Spinal cord (tissue), 9 donors: ENCODE measurements at regions not wholly inside any gene's neighbourhood (a gene's known extent, or its start where the extent isn't known, plus 50 kb on each side); places are given as distances from the start of the nearest gene placed in this dataset.

Experiments
- DNase-seq, 6 donors: peaks; one replicate each; pipeline versions ENCODE4 v3.0.0 to v3.0.0-alpha.2; 2013 to 2015; ENCODE audit warnings: low spot score in 6 of 6, low read depth in 4 of 6
- H3K27ac ChIP-seq: one replicate; pipeline ENCODE4 v1.5.1; 2013; ENCODE audit warnings: low read depth, low read length, control low read depth
- H3K27me3 ChIP-seq: one replicate; pipeline ENCODE4 v1.6.1; 2013; ENCODE audit warnings: low read length; ENCODE audit not compliant: control insufficient read depth, insufficient read depth
- H3K36me3 ChIP-seq: one replicate; pipeline ENCODE4 v1.6.1; 2013; ENCODE audit warnings: low read length; ENCODE audit not compliant: control insufficient read depth, insufficient read depth
- H3K4me1 ChIP-seq: one replicate; pipeline ENCODE4 v1.6.1; 2013; ENCODE audit warnings: low read length; ENCODE audit not compliant: control insufficient read depth, insufficient read depth
- H3K4me3 ChIP-seq: one replicate; pipeline ENCODE4 v1.5.1; 2013; ENCODE audit warnings: low read depth, low read length, control low read depth
- H3K9me3 ChIP-seq: one replicate; pipeline ENCODE4 v1.6.1; 2013; ENCODE audit warnings: low read length; ENCODE audit not compliant: control insufficient read depth, insufficient read depth
- WGBS: methylation state at CpG from one replicate; pipeline ENCODE4 v1.1.5; 2013; ENCODE audit warnings: missing lambda C conversion rate; ENCODE audit not compliant: insufficient coverage; 5-methylcytosine and 5-hydroxymethylcytosine counted together
- donor health status: healthy.

DNA sequence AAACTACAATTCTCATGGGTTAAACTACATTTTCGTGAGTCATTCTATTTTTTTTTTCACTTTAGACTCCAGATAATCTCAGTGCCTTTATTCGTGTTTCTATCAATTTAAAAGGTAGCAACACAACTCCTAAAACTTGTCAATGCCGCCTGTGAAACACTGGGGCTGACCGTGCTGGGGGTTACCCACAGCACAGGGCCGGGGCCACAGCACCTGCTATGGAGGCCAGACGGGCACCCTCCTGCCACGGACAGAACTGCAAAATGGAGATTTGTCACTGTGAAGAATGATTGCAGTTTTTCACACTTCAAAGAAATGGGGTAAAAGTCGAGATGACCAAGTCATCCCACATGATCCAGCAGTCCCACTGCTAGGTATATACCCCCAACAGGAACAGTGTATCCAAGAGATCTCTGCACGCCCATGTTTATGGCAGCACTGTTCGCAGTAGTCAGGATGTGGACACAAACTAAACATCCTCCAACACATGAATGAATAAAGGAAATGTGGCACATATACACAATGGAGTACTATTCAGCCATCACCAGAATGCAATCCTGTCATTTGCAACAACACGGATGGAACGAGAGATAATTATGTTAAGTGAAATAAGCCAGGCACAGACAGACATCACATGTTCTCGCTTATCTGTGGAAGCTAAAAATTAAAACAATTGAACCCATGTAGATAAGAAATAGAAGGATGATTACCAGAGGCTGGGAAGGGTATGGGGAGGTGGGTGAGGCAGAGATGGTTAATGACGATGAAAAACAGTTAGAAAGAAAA, 290.1 kb downstream of the SMOC2 start:
- Histone ChIP-seq H3K4me3 (no peak overlapping the region), H3K9me3 (no peaks in the 10 kb centered on the region), H3K36me3 (no peaks in the 10 kb centered on the region), H3K27me3 (no peaks in the 10 kb centered on the region), H3K27ac (no peak overlapping the region), H3K4me1 (peaks cover 3% of the 10 kb centered on the region)
- WGBS, result 84% methylated on average over 8 of the region's 14 CpGs
- DNase-seq, result no peak

DNA sequence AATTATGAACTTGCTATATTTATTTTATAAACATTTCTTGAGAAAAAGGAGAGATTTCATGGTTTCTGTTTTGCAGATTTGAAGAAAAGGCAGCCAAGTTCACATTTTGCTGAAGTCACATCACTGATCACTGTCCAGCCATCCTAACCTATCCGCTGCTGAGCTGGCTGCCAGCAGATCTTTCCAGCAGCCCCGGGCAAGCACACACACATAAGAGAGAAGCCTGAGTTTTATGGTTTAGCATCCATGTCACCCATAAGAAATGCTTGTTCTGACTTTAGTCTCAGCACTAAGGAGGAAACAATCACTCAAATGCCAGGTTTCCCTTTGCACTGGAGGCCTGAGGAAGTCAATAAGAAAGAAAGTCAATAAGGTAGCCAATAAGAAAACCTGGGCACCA, 287.1 kb downstream of the SMOC2 start:
- Histone ChIP-seq H3K4me1 (peaks cover 16% of the 10 kb centered on the region), H3K27me3 (no peaks in the 10 kb centered on the region), H3K27ac (no peak overlapping the region), H3K4me3 (no peak overlapping the region), H3K36me3 (no peaks in the 10 kb centered on the region), H3K9me3 (peaks cover 5% of the 10 kb centered on the region)
- 100% methylated on average over 2 of the region's 2 CpGs for WGBS
- DNase-seq, result no peak

DNA sequence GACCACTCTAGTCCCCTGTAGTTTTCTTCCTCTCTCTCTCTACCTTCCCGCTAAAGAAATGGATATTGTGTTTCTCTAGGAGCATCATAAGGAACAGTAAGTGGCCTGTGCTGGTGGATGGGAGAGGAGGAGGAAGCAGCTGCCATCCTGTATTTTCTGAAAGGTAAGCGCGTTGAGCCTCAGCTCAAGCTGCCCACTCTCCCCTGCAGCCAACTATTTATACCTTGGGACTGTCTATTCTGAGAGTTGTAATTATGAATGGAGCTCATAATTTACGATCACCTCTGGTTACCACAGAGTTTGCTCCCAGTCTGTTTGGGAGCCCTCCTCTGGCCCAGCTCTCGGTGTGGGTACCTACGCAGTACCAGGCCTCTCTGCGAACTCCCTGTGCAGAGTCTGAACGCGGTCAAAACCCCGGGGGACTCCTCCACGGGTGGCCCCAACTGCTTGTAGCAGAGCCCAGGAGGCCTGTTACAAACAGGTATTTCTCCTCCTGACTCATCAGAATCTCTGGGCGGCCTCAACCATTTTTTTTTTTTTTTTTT, 285.4 kb downstream of the SMOC2 start:
- peaks cover 5% of the 10 kb centered on the region for H3K9me3 ChIP-seq
- WGBS, result 81% methylated on average over 6 of the region's 12 CpGs
- no peak for DNase-seq
- no peak overlapping the region for H3K4me3 ChIP-seq
- no peaks in the 10 kb centered on the region for H3K27me3 ChIP-seq
- H3K36me3 ChIP-seq, result no peaks in the 10 kb centered on the region
- H3K4me1 ChIP-seq, result peaks cover 16% of the 10 kb centered on the region
- H3K27ac ChIP-seq, result no peak overlapping the region

DNA sequence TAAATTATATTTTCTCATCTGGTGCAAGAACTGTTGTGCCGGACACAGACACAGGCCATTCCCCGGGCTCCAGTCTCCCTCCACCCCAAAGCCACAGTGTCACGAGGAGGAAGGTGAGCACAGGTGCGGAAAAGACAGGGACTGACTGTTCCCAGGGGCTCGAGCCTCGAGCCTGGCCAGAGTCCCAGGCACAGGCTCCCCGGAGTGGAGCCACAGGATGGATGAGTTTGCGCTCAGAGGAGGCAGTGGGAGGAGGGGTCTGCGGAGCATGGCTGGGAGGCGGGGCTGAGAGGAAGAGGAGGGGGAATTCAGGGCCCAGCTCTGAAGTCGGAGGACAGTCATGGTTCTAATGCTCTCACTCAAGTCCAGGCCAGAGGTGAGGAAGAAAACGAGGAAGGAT, 284.8 kb downstream of the SMOC2 start:
- Histone ChIP-seq H3K9me3 (peaks cover 5% of the 10 kb centered on the region), H3K27ac (no peak overlapping the region), H3K27me3 (no peaks in the 10 kb centered on the region), H3K4me3 (no peak overlapping the region), H3K4me1 (peaks cover 16% of the 10 kb centered on the region), H3K36me3 (no peaks in the 10 kb centered on the region)
- 44% methylated on average over 10 of the region's 12 CpGs for WGBS
- DNase-seq, result peak in 1 of 6 donors; percentile 41

DNA sequence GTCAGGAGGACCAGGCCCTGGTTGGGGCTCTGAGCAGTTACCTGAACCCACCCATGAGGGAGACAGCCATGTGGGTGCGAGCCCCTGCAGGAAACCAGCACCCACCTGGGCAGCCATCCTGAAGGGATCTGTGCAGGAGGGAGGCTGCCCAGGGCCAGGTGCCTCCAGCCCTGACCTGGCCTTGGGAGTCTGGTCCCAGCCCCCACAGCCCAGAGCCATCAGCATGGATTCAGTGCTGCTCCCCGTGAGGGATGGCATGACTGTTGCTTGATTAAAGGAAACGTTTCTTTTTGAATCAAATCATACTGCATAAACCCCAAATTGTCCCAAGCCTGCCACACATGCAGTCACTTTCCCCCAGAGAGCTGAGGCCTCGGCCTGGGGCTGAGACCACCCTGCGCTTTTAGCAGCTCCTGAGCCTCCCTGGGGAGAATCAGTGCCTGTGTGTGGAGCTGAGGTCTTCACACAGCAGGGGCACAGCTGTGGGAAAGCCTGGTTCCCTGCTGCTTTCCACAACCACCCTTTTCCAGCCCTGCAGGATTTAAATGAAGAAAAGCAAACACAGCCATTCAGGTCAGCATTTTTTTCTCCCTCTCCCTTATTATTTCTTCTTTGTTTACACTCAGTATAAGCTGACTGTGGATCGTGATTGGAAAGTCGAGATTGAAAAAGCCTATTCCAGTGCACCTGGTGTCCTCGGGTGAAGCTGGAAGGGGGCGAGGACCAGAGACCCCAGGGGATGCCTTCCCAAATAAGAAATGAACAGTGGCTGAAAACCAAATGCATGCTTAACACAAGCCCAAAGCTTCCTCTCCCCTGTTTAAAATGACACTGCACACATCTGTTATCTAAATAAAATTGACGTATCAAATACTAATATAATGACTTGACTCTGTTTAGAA, 283.9 kb downstream of the SMOC2 start:
- Histone ChIP-seq H3K9me3 (peaks cover 5% of the 10 kb centered on the region), H3K4me1 (peaks cover 16% of the 10 kb centered on the region), H3K36me3 (no peaks in the 10 kb centered on the region), H3K27ac (no peak overlapping the region), H3K27me3 (no peaks in the 10 kb centered on the region), H3K4me3 (no peak overlapping the region)
- peak in 2 of 6 donors; percentile 30 to 56 for DNase-seq
- WGBS, result 46% methylated on average over 9 of the region's 10 CpGs

DNA sequence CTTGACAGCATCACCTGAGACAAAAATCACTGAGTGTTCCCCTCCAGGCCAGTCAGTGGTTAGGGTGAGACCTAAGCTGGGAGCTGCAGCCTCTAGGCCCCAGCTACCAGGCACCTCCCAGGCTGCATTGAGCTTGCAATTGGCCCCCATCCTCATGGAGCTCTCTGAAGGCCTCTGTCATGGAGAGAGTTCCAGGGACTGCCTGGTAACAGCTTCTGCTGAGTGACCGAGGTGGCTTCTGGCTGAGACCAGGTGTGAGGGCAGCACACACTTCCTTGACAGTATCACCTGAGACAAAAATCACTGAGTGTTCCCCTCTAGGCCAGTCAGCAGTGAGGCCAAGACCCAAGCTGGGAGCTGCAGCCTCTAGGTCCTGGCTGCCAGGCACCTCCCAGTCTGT, 283.0 kb downstream of the SMOC2 start:
- no peak overlapping the region for H3K27ac ChIP-seq
- WGBS, result 100% methylated on average over 1 of the region's 1 CpG

DNA sequence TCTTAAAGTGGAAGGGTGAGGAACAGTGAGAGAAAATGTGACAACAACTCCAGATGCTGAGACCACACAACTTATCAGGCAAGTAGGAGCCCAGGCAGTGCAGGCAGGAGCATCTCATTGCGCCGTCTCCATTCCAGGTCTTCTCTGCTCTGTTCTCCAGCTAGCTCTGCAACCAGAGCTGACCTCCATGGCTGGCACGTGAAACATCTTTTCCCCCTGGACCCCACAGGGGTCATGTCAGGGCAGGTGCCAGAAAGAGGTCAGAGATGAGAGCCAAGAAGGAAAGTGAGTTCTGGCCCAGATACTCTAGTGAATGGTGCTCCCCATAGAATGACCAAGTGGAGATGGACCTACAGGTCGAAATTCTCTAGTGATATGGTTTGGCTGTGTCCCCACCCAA, 281.4 kb downstream of the SMOC2 start:
- Histone ChIP-seq H3K36me3 (no peaks in the 10 kb centered on the region), H3K27ac (no peak overlapping the region)
- 100% methylated on average over 3 of the region's 4 CpGs for WGBS

More for the DNA sequence above, 283.0 kb downstream of the SMOC2 start:
- H3K27me3 ChIP-seq, result no peaks in the 10 kb centered on the region
- H3K4me1 ChIP-seq, result peaks cover 16% of the 10 kb centered on the region
- H3K36me3 ChIP-seq, result no peaks in the 10 kb centered on the region
- H3K4me3 ChIP-seq, result no peak overlapping the region
- H3K9me3 ChIP-seq, result peaks cover 5% of the 10 kb centered on the region
- no peak for DNase-seq

DNA sequence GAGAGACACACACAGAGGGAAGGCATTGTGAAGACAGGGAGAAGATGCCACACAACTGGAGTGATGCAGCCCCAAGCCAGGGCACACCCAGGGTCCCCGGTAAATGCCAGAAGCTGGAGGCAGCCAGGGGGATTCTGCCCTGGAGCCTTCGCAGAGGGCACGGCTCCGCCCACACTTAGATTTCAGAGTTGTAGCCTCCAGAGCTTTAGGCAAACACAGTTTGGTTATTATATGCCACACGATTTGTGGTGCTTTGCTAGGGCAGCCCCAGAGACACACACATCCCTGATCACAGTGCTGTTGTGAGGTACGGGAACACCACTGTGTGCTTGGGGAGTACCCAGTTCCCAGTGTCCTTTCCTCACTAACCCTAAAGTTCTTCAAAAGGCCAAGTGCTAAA, 280.6 kb downstream of the SMOC2 start:
- Histone ChIP-seq H3K36me3 (no peaks in the 10 kb centered on the region), H3K4me1 (peaks cover 15% of the 10 kb centered on the region), H3K27ac (no peak overlapping the region), H3K4me3 (no peak overlapping the region), H3K9me3 (peaks cover 5% of the 10 kb centered on the region), H3K27me3 (no peaks in the 10 kb centered on the region)
- WGBS, result 78% methylated on average over 5 of the region's 6 CpGs
- no peak for DNase-seq

More for the DNA sequence above, 281.4 kb downstream of the SMOC2 start:
- H3K4me3 ChIP-seq, result no peak overlapping the region
- no peak for DNase-seq
- H3K27me3 ChIP-seq, result no peaks in the 10 kb centered on the region
- H3K9me3 ChIP-seq, result peaks cover 5% of the 10 kb centered on the region
- peaks cover 16% of the 10 kb centered on the region for H3K4me1 ChIP-seq

DNA sequence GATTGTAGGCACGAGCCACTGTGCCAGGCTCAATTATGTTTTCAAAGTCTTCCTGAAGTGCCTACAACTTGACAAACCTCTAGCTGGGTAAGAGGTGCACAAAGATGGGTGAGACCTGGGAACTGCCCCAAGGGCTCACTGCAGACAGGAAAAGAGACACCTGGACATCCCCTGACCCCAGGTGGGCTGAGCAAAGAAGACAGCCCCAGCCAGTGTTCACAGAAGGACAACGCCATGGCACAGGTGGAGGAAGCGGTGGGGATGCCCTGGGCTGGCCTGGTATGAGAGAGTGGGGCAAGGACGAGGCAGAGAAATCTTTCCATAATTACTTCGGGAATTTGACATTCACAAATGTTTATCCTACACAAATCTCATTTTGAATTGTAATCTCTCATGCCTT, 278.9 kb downstream of the SMOC2 start:
- H3K4me1 ChIP-seq, result peaks cover 4% of the 10 kb centered on the region
- no peak for DNase-seq
- no peak overlapping the region for H3K4me3 ChIP-seq
- WGBS, result 100% methylated on average over 2 of the region's 5 CpGs
- H3K9me3 ChIP-seq, result peaks cover 5% of the 10 kb centered on the region
- no peaks in the 10 kb centered on the region for H3K36me3 ChIP-seq
- H3K27me3 ChIP-seq, result no peaks in the 10 kb centered on the region
- no peak overlapping the region for H3K27ac ChIP-seq
